HEK293 (cell line): ENCODE measurements at regions not wholly inside any gene's neighbourhood (a gene's known extent, or its start where the extent isn't known, plus 50 kb on each side); places are given as distances from the start of the nearest gene placed in this dataset.

Experiments used
- CTCF ChIA-PET: fragments of 350-600 bp; formaldehyde crosslinking; extraction: SDS; loops from one replicate; lab custom pipeline; 2021; ENCODE audit warnings: antibody characterized with exemption; lab: Yijun Ruan, JAX
- POLR2A ChIA-PET: fragments of 300-600 bp; formaldehyde crosslinking; extraction: SDS; loops from one replicate; lab custom pipeline; 2020; ENCODE audit warnings: antibody characterized with exemption, inconsistent platforms; lab: Yijun Ruan, JAX
- H3K27ac ChIP-seq: fragments of 200-500 bp; sonication (Bioruptor generic); 2 replicates; pipeline ENCODE4 v1.5.1; 2014; ENCODE audit warnings: low read depth, low read length, control low read depth, inconsistent platforms; ENCODE audit errors: extremely low read depth
- H3K36me3 ChIP-seq, 2 experiments: fragments of 200-500 bp in 1 of 2; sonication (Bioruptor generic) in 1 of 2; 1 replicate in 1 of 2; 2 replicates in 1 of 2; pipeline ENCODE4 v1.5.1; 2014 to 2017; ENCODE audit warnings: inconsistent platforms in 2 of 2, low read length in 2 of 2; ENCODE audit not compliant: control insufficient read depth in 2 of 2, insufficient read depth in 1 of 2
- H3K4me1 ChIP-seq: fragments of 200-500 bp; sonication (Bioruptor generic); 2 replicates; pipeline ENCODE4 v1.5.1; 2014; ENCODE audit warnings: mild to moderate bottlenecking, low read length, inconsistent platforms; ENCODE audit not compliant: control insufficient read depth, insufficient read depth
- H3K4me3 ChIP-seq: 2 replicates; pipeline ENCODE4 v1.5.1; 2011; ENCODE audit warnings: low read depth, mild to moderate bottlenecking, control low read depth, low read length, moderate library complexity
- H3K9me3 ChIP-seq: fragments of 200-500 bp; sonication (Bioruptor generic); 2 replicates; pipeline ENCODE4 v1.5.1; 2014; ENCODE audit warnings: low read depth, low read length, inconsistent platforms; ENCODE audit not compliant: control insufficient read depth, insufficient read depth
- KLF16 ChIP-seq: fragments of 450-650 bp; formaldehyde crosslinking; IDR thresholded peaks from 2 replicates; pipeline ENCODE4 v1.5.1; 2017; ENCODE audit warnings: missing biosample characterization, missing genetic modification characterization
- OVOL3 ChIP-seq: fragments of 450-650 bp; formaldehyde crosslinking; IDR thresholded peaks from 2 replicates; pipeline ENCODE4 v1.5.1; 2016; ENCODE audit warnings: missing biosample characterization, missing genetic modification characterization
- SCRT2 ChIP-seq: fragments of 450-650 bp; formaldehyde crosslinking; IDR thresholded peaks from 2 replicates; pipeline ENCODE4 v1.5.1; 2016; ENCODE audit warnings: missing biosample characterization, missing genetic modification characterization
- ZBTB17 ChIP-seq: fragments of 450-650 bp; formaldehyde crosslinking; IDR thresholded peaks from 2 replicates; pipeline ENCODE4 v1.5.1; 2016; ENCODE audit warnings: missing biosample characterization, missing genetic modification characterization
- ZNF175 ChIP-seq: fragments of 450-650 bp; formaldehyde crosslinking; IDR thresholded peaks from 2 replicates; pipeline ENCODE4 v1.5.1; 2016; ENCODE audit warnings: missing biosample characterization, missing genetic modification characterization
- ZNF394 ChIP-seq: fragments of 450-650 bp; formaldehyde crosslinking; IDR thresholded peaks from 2 replicates; pipeline ENCODE4 v1.5.1; 2016; ENCODE audit warnings: missing biosample characterization, missing genetic modification characterization, mild to moderate bottlenecking, moderate library complexity, borderline replicate concordance
- ZNF501 ChIP-seq: fragments of 450-650 bp; formaldehyde crosslinking; IDR thresholded peaks from 2 replicates; pipeline ENCODE4 v1.5.1; 2016; ENCODE audit warnings: missing biosample characterization, missing genetic modification characterization
- ZNF521 ChIP-seq: fragments of 450-650 bp; formaldehyde crosslinking; IDR thresholded peaks from 2 replicates; pipeline ENCODE4 v1.5.1; 2017; ENCODE audit warnings: missing biosample characterization, mild to moderate bottlenecking, missing genetic modification characterization
- TF ChIP-seq, protein P1 (sequence below): fragments of 450-650 bp; formaldehyde crosslinking; IDR thresholded peaks from 2 replicates; pipeline ENCODE4 v1.5.1; 2017; ENCODE audit warnings: missing biosample characterization, missing genetic modification characterization
- TF ChIP-seq, protein P2 (sequence below): fragments of 450-650 bp; formaldehyde crosslinking; IDR thresholded peaks from 2 replicates; pipeline ENCODE4 v1.5.1; 2017; ENCODE audit warnings: missing biosample characterization, missing genetic modification characterization
- TF ChIP-seq, protein P3 (sequence below): fragments of 450-650 bp; formaldehyde crosslinking; IDR thresholded peaks from 2 replicates; pipeline ENCODE4 v1.5.1; 2017; ENCODE audit warnings: missing biosample characterization, missing genetic modification characterization
- TF ChIP-seq, protein P4 (sequence below): fragments of 450-650 bp; formaldehyde crosslinking; IDR thresholded peaks from 2 replicates; pipeline ENCODE4 v1.5.1; 2016; ENCODE audit warnings: missing biosample characterization, missing genetic modification characterization
- TF ChIP-seq, protein P5 (sequence below): fragments of 450-650 bp; formaldehyde crosslinking; IDR thresholded peaks from 2 replicates; pipeline ENCODE4 v1.5.1; 2017; ENCODE audit warnings: missing biosample characterization, mild to moderate bottlenecking, missing genetic modification characterization, moderate library complexity

DNA sequence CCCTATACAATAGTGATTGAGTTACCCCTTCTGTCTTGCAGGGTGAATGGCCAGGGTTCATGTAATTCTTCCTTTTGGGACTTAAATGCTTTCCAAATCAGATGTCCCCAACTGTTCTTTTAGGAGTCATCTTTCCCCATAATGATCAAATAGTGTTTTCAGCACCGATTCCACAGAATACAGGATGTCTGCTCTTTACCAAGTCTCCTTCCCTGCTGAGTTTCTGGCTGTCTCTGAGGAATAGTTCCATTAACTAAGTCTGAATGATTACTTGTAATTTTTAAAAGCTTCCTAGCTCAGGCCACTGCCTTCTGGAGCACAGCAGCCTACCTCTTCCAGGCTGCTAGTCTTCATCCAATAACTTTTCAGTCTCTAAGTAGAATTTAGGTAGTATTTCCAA lies 630.7 kb upstream of the ZNF608 start:
- Histone ChIP-seq H3K4me3 (no peak overlapping the region), H3K36me3 (no peaks in the 10 kb centered on the region), H3K4me1 (peaks cover 5% of the 10 kb centered on the region; the same call in 1 of the 2 replicates), H3K27ac (no peak overlapping the region)
- CTCF ChIA-PET = no interaction called here
- no peak for TF ChIP-seq KLF16 (tag by site-specific recombination)
- peak; percentile 47; the same call in 1 of the 2 replicates for TF ChIP-seq ZBTB17 (tag by site-specific recombination)
- TF ChIP-seq, protein P1, sequence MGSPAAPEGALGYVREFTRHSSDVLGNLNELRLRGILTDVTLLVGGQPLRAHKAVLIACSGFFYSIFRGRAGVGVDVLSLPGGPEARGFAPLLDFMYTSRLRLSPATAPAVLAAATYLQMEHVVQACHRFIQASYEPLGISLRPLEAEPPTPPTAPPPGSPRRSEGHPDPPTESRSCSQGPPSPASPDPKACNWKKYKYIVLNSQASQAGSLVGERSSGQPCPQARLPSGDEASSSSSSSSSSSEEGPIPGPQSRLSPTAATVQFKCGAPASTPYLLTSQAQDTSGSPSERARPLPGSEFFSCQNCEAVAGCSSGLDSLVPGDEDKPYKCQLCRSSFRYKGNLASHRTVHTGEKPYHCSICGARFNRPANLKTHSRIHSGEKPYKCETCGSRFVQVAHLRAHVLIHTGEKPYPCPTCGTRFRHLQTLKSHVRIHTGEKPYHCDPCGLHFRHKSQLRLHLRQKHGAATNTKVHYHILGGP (tag by site-specific recombination) = no peak
- TF ChIP-seq, all 188 proteins: peak for 1
- POLR2A ChIA-PET = no interaction called here
- H3K9me3 ChIP-seq = no peaks in the 10 kb centered on the region

DNA sequence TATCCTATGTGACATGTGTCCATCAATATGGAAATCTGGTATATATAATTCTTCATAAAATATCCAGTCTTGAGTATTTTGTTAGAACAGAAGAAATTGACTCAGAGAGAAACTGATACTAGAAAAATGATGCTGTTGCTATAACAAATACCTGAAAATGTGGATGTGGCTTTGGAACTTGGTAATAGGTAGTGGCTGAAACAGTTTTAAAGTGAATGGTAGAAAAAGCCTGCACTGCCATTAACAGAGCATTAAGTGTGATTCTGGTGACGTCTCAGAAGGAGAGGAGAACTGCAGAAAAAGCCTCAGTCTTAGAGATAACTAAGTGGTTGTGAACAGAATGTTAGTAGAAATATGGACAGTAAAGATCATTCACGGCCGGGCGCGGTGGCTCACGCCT lies 634.9 kb upstream of the ZNF608 start:
- TF ChIP-seq KLF16 (tag by site-specific recombination) = no peak
- no peak for TF ChIP-seq OVOL3
- TF ChIP-seq, protein P2, sequence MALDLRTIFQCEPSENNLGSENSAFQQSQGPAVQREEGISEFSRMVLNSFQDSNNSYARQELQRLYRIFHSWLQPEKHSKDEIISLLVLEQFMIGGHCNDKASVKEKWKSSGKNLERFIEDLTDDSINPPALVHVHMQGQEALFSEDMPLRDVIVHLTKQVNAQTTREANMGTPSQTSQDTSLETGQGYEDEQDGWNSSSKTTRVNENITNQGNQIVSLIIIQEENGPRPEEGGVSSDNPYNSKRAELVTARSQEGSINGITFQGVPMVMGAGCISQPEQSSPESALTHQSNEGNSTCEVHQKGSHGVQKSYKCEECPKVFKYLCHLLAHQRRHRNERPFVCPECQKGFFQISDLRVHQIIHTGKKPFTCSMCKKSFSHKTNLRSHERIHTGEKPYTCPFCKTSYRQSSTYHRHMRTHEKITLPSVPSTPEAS = no peak
- TF ChIP-seq, protein P3, sequence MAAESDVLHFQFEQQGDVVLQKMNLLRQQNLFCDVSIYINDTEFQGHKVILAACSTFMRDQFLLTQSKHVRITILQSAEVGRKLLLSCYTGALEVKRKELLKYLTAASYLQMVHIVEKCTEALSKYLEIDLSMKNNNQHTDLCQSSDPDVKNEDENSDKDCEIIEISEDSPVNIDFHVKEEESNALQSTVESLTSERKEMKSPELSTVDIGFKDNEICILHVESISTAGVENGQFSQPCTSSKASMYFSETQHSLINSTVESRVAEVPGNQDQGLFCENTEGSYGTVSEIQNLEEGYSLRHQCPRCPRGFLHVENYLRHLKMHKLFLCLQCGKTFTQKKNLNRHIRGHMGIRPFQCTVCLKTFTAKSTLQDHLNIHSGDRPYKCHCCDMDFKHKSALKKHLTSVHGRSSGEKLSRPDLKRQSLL (tag by site-specific recombination) = no peak
- TF ChIP-seq ZNF394 (tag by site-specific recombination) = no peak
- no peak for TF ChIP-seq SCRT2 (tag by site-specific recombination)
- TF ChIP-seq, protein P4, sequence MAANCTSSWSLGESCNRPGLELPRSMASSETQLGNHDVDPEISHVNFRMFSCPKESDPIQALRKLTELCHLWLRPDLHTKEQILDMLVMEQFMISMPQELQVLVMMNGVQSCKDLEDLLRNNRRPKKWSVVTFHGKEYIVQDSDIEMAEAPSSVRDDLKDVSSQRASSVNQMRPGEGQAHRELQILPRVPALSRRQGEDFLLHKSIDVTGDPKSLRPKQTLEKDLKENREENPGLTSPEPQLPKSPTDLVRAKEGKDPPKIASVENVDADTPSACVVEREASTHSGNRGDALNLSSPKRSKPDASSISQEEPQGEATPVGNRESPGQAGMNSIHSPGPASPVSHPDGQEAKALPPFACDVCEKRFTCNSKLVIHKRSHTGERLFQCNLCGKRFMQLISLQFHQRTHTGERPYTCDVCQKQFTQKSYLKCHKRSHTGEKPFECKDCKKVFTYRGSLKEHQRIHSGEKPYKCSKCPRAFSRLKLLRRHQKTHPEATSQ (tag by site-specific recombination) = no peak
- no peak for TF ChIP-seq ZNF521
- no peak for TF ChIP-seq ZNF175 (tag by site-specific recombination)
- TF ChIP-seq, protein P5, sequence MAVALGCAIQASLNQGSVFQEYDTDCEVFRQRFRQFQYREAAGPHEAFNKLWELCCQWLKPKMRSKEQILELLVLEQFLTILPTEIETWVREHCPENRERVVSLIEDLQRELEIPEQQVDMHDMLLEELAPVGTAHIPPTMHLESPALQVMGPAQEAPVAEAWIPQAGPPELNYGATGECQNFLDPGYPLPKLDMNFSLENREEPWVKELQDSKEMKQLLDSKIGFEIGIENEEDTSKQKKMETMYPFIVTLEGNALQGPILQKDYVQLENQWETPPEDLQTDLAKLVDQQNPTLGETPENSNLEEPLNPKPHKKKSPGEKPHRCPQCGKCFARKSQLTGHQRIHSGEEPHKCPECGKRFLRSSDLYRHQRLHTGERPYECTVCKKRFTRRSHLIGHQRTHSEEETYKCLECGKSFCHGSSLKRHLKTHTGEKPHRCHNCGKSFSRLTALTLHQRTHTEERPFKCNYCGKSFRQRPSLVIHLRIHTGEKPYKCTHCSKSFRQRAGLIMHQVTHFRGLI (tag by site-specific recombination) = no peak
- Histone ChIP-seq H3K4me1 (no peaks in the 10 kb centered on the region; the same call in 1 of the 2 replicates), H3K9me3 (no peaks in the 10 kb centered on the region), H3K36me3 (no peaks in the 10 kb centered on the region), H3K27ac (no peak overlapping the region), H3K4me3 (no peak overlapping the region)
- ChIA-PET POLR2A (no interaction called here), CTCF (no interaction called here)

DNA sequence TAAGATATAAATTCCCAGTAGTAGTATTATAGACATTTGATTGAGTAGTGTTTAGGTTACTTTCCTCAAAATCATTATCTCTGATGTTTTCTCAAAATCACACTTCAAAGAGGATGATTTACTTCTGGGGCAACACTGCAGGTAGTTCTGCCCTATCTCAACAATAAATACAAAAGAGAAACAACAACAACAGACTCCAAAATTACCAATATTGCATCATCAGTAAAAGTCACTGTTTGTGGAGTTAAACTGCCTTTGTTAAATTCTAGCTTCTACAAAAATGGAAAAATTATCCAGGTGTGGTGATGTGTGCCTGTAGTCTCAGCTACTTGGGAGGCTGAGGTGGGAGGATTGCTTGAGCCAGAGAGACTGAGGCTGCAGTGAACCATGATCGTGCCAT lies 637.6 kb upstream of the ZNF608 start:
- H3K4me3 ChIP-seq = no peak overlapping the region
- no peaks in the 10 kb centered on the region for H3K4me1 ChIP-seq
- no peaks in the 10 kb centered on the region for H3K36me3 ChIP-seq
- no peaks in the 10 kb centered on the region for H3K9me3 ChIP-seq
- TF ChIP-seq ZNF501 (tag by site-specific recombination) = no peak
- ChIA-PET CTCF (no interaction called here), POLR2A (no interaction called here)
- H3K27ac ChIP-seq = no peak overlapping the region
